Liver (tissue), 7 donors: ENCODE measurements at regions not wholly inside any gene's neighbourhood (a gene's known extent, or its start where the extent isn't known, plus 50 kb on each side); places are given as distances from the start of the nearest gene placed in this dataset.

Source experiments
- DNase-seq: peaks from one replicate; pipeline ENCODE4 v3.0.0-alpha.2; 2017; ENCODE audit warnings: low spot score
- H3K27ac ChIP-seq, 2 donors: one replicate each; pipeline ENCODE4 v1.7.0; 2013; ENCODE audit warnings: inconsistent platforms in 2 of 2, low read length in 2 of 2, control low read depth in 1 of 2, low read depth in 1 of 2, mild to moderate bottlenecking in 1 of 2
- H3K27me3 ChIP-seq, 4 donors: one replicate each; pipeline versions ENCODE4 v1.6.1 to v1.7.0; 2013; ENCODE audit warnings: low read length in 3 of 4, inconsistent platforms in 1 of 4, mild to moderate bottlenecking in 1 of 4, moderate library complexity in 1 of 4; ENCODE audit not compliant: control insufficient read depth in 4 of 4, insufficient read depth in 4 of 4
- H3K36me3 ChIP-seq, 4 donors: one replicate each; pipeline versions ENCODE4 v1.6.1 to v1.7.0; 2013; ENCODE audit warnings: low read length in 3 of 4, mild to moderate bottlenecking in 3 of 4, low read depth in 1 of 4, moderate library complexity in 1 of 4; ENCODE audit not compliant: control insufficient read depth in 4 of 4, insufficient read depth in 3 of 4
- H3K4me1 ChIP-seq, 4 donors: one replicate each; pipeline versions ENCODE4 v1.6.1 to v1.7.0; 2013; ENCODE audit warnings: low read length in 3 of 4, mild to moderate bottlenecking in 3 of 4, moderate library complexity in 1 of 4; ENCODE audit not compliant: control insufficient read depth in 4 of 4, insufficient read depth in 4 of 4
- H3K4me3 ChIP-seq, 3 donors: one replicate each; pipeline versions ENCODE4 v1.6.1 to v1.7.0; 2013; ENCODE audit warnings: low read length in 3 of 3, control low read depth in 1 of 3, low read depth in 1 of 3, mild to moderate bottlenecking in 1 of 3
- H3K9ac ChIP-seq, 2 donors: one replicate each; pipeline ENCODE4 v1.7.0; 2013; ENCODE audit warnings: low read length in 2 of 2, mild to moderate bottlenecking in 2 of 2, moderate library complexity in 2 of 2, control low read depth in 1 of 2, low read depth in 1 of 2
- H3K9me3 ChIP-seq, 4 donors: one replicate each; pipeline versions ENCODE4 v1.6.1 to v1.7.0; 2013; ENCODE audit warnings: low read length in 3 of 4; ENCODE audit not compliant: control insufficient read depth in 4 of 4
- ATF3 ChIP-seq: IDR thresholded peaks from 2 replicates; pipeline ENCODE4 v1.6.1; 2016; ENCODE audit warnings: antibody characterized with exemption
- EGR1 ChIP-seq, 2 donors: IDR thresholded peaks; 2 replicates each; pipeline ENCODE4 v1.6.1; 2016 to 2018; ENCODE audit warnings: antibody characterized with exemption in 2 of 2, low read depth in 2 of 2
- FOXA1 ChIP-seq: IDR thresholded peaks from 2 replicates; pipeline ENCODE4 v1.6.1; 2016; ENCODE audit warnings: antibody characterized with exemption
- HNF4A ChIP-seq, 2 donors: conservative IDR thresholded peaks; 2 replicates each; pipeline ENCODE4 v1.6.1; 2016; ENCODE audit warnings: antibody characterized with exemption in 2 of 2, mild to moderate bottlenecking in 2 of 2
- HNF4G ChIP-seq: IDR thresholded peaks from 2 replicates; pipeline ENCODE4 v1.6.1; 2016; ENCODE audit warnings: antibody characterized with exemption
- JUND ChIP-seq, 2 donors: IDR thresholded peaks; 2 replicates each; pipeline ENCODE4 v1.6.1; 2016; ENCODE audit warnings: antibody characterized with exemption in 2 of 2
- MAX ChIP-seq: IDR thresholded peaks from 2 replicates; pipeline ENCODE4 v1.6.1; 2016; ENCODE audit warnings: antibody characterized with exemption
- NR2F2 ChIP-seq: IDR thresholded peaks from 2 replicates; pipeline ENCODE4 v1.6.1; 2016; ENCODE audit warnings: antibody characterized with exemption
- RAD21 ChIP-seq, 2 donors: IDR thresholded peaks; 2 replicates each; pipeline ENCODE4 v1.6.1; 2016; ENCODE audit warnings: antibody characterized with exemption in 2 of 2, mild to moderate bottlenecking in 2 of 2
- REST ChIP-seq: IDR thresholded peaks from 2 replicates; pipeline ENCODE4 v1.6.1; 2016; ENCODE audit warnings: antibody characterized with exemption, mild to moderate bottlenecking
- RXRA ChIP-seq, 2 donors: IDR thresholded peaks; 2 replicates each; pipeline ENCODE4 v1.6.1; 2017 to 2018; ENCODE audit warnings: antibody characterized with exemption in 2 of 2, mild to moderate bottlenecking in 1 of 2
- TAF1 ChIP-seq: conservative IDR thresholded peaks from 2 replicates; pipeline ENCODE4 v1.6.1; 2016; ENCODE audit warnings: antibody characterized with exemption, mild to moderate bottlenecking
- YY1 ChIP-seq: IDR thresholded peaks from 2 replicates; pipeline ENCODE4 v1.6.1; 2016; ENCODE audit warnings: antibody characterized with exemption, mild to moderate bottlenecking
- WGBS: extraction: QIAGEN DNeasy Blood & Tissue Kit; methylation state at CpG from one replicate; pipeline ENCODE4 v1.1.7; 2013; 5-methylcytosine and 5-hydroxymethylcytosine counted together
- donor health status: healthy.
- donor health status: healthy.
- donor health status: healthy.
- donor health status: healthy.

GRCh38 chr12:74728006-74728405 lies 190.4 kb downstream of the ATXN7L3B start:
- TF ChIP-seq TAF1 (no peak), EGR1 (IDR thresholded peaks at IDR 0.05; ENCODE audit: low read depth in 2 of 2) (no peak), HNF4A (conservative IDR thresholded peaks at IDR 0.05) (no peak), HNF4G (no peak), RAD21 (IDR thresholded peaks at IDR 0.05) (no peak), NR2F2 (no peak)
- DNase-seq, result no peak
- Histone ChIP-seq H3K27ac (no peak overlapping the region), H3K36me3 (no peaks in the 10 kb centered on the region), H3K9ac (no peak overlapping the region), H3K4me1 (no peaks in the 10 kb centered on the region), H3K4me3 (no peak overlapping the region), H3K9me3 (no peaks in the 10 kb centered on the region), H3K27me3 (no peaks in the 10 kb centered on the region)

GRCh38 chr12:74732164-74732784 lies 194.6 kb downstream of the ATXN7L3B start:
- no peak overlapping the region for H3K9ac ChIP-seq
- H3K27me3 ChIP-seq, result no peaks in the 10 kb centered on the region
- H3K9me3 ChIP-seq, result no peaks in the 10 kb centered on the region
- WGBS, result 50% methylated on average over 5 of the region's 5 CpGs
- H3K36me3 ChIP-seq, result no peaks in the 10 kb centered on the region
- H3K4me1 ChIP-seq, result no peaks in the 10 kb centered on the region
- H3K27ac ChIP-seq, result no peak overlapping the region
- no peak overlapping the region for H3K4me3 ChIP-seq
- no peak for TF ChIP-seq RXRA (IDR thresholded peaks at IDR 0.05)
- no peak for DNase-seq

- Histone ChIP-seq H3K9ac (no peak overlapping the region), H3K27ac (no peak overlapping the region), H3K4me3 (no peak overlapping the region), H3K4me1 (no peaks in the 10 kb centered on the region), H3K9me3 (no peaks in the 10 kb centered on the region), H3K36me3 (no peaks in the 10 kb centered on the region), H3K27me3 (no peaks in the 10 kb centered on the region)
- no peak for TF ChIP-seq RAD21 (IDR thresholded peaks at IDR 0.05)
- TF ChIP-seq JUND (IDR thresholded peaks at IDR 0.05), result no peak
- TF ChIP-seq MAX, result no peak
- TF ChIP-seq REST, result no peak
- TF ChIP-seq FOXA1, result no peak
- TF ChIP-seq YY1, result no peak
- TF ChIP-seq ATF3, result no peak
- no peak for TF ChIP-seq RXRA (IDR thresholded peaks at IDR 0.05)
- TF ChIP-seq NR2F2, result no peak
- WGBS, result 54% methylated on average over 5 of the region's 5 CpGs
- DNase-seq, result no peak
Measured at GRCh38 chr12:74732826-74733225, 195.2 kb downstream of the ATXN7L3B start.
